ENCODE measurements at regions not wholly inside any gene's neighbourhood (a gene's known extent, or its start where the extent isn't known, plus 50 kb on each side); places are given as distances from the start of the nearest gene placed in this dataset.

DNA sequence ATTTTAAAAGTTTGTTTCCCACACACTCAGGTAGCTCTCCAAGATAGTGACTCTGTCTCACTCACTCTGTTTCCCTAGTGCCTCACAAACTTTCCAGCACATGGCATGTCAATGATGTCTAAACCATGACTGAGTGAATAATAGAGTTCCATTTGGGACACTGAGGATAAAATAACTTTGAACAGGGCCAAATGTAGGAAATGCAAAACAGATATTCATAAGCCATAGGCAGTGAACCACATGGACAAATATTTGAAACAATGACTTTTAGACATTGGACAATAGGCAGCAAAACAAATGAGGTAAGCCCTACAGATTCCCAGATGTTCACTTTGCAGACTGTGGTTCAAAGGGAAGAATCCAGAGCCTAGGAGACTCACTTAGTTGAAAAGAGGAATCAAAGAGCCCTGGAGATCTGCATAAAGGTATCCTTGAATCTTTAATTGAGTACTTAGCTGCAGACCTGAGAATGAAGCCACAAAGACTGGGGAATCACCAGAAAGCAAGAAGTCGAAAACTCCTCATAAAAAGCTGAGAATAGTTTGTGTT, 173.3 kb downstream of the FAM76B start:
- TF ChIP-seq EZH2 (IDR thresholded peaks at IDR 0.05; ENCODE audit: borderline replicate concordance) (no peak), EZH2phosphoT487 (IDR thresholded peaks at IDR 0.05; ENCODE audit: low read depth, severe bottlenecking, unreplicated experiment) (no peak)
- TF ChIP-seq, protein P1, sequence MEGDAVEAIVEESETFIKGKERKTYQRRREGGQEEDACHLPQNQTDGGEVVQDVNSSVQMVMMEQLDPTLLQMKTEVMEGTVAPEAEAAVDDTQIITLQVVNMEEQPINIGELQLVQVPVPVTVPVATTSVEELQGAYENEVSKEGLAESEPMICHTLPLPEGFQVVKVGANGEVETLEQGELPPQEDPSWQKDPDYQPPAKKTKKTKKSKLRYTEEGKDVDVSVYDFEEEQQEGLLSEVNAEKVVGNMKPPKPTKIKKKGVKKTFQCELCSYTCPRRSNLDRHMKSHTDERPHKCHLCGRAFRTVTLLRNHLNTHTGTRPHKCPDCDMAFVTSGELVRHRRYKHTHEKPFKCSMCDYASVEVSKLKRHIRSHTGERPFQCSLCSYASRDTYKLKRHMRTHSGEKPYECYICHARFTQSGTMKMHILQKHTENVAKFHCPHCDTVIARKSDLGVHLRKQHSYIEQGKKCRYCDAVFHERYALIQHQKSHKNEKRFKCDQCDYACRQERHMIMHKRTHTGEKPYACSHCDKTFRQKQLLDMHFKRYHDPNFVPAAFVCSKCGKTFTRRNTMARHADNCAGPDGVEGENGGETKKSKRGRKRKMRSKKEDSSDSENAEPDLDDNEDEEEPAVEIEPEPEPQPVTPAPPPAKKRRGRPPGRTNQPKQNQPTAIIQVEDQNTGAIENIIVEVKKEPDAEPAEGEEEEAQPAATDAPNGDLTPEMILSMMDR (IDR thresholded peaks at IDR 0.05; ENCODE audit: poor library complexity): no peak
